Loucy (cell line): ENCODE measurements at regions not wholly inside any gene's neighbourhood (a gene's known extent, or its start where the extent isn't known, plus 50 kb on each side); places are given as distances from the start of the nearest gene placed in this dataset.

Source experiments
- CTCF ChIP-seq: fragments of 200-600 bp; sonication (generic); conservative IDR thresholded peaks from 2 replicates; pipeline ENCODE4 v1.5.1; 2014; ENCODE audit warnings: mild to moderate bottlenecking, antibody characterized with exemption, low read length
- EZH2phosphoT487 ChIP-seq: fragments of 200-600 bp; IDR thresholded peaks from 2 replicates; pipeline ENCODE4 v1.6.1; 2018; ENCODE audit warnings: antibody characterized with exemption, mild to moderate bottlenecking, moderate library complexity, borderline replicate concordance

- TF ChIP-seq CTCF: no peak
- no peak for TF ChIP-seq EZH2phosphoT487
Measured at GRCh38 chr16:62539657-62540056, 503.4 kb upstream of the CDH8 start.
